ENCODE measurements at regions not wholly inside any gene's neighbourhood (a gene's known extent, or its start where the extent isn't known, plus 50 kb on each side); places are given as distances from the start of the nearest gene placed in this dataset.

DNA sequence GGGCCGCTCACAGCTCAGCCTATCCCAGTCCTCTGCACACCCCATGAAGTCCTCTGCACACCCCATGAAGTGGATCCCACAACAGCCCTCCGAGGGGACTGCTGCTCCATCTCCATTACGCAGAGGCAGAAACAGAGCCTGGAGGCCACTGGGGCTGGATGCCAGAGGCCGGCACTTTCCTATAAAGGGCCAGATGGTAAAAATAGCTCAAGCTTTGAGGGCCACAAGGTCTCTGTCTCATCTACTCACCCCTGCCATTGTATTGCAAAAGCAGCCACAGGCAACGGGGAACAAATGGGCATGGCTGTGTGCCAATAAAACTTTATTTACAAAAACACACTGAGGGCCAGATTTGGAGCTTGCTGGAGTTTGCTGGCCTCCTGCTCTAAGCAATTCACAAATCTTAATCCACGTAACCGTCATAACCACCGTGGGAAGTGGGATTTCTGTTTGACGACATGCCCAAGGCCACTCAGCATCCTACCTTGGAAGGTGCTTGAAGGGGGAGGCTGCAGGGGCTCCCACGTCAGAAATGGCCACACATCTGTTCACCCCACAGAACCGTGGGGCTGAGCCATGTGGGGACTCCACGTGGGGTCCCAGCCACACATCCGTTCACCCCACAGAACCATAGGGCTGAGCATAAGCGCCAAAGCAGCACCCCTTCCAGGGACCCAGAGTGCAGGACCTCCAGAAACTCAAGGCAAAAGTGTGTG is 92.0 kb downstream of the NCOR2 start:
- TF ChIP-seq, protein P1, sequence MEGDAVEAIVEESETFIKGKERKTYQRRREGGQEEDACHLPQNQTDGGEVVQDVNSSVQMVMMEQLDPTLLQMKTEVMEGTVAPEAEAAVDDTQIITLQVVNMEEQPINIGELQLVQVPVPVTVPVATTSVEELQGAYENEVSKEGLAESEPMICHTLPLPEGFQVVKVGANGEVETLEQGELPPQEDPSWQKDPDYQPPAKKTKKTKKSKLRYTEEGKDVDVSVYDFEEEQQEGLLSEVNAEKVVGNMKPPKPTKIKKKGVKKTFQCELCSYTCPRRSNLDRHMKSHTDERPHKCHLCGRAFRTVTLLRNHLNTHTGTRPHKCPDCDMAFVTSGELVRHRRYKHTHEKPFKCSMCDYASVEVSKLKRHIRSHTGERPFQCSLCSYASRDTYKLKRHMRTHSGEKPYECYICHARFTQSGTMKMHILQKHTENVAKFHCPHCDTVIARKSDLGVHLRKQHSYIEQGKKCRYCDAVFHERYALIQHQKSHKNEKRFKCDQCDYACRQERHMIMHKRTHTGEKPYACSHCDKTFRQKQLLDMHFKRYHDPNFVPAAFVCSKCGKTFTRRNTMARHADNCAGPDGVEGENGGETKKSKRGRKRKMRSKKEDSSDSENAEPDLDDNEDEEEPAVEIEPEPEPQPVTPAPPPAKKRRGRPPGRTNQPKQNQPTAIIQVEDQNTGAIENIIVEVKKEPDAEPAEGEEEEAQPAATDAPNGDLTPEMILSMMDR (conservative IDR thresholded peaks at IDR 0.05; ENCODE audit: low read depth, low read length) = no peak
- TF ChIP-seq EZH2 (IDR thresholded peaks at IDR 0.05; ENCODE audit: low read length, unreplicated experiment) (no peak), EZH2phosphoT487 (IDR thresholded peaks at IDR 0.05; ENCODE audit: borderline replicate concordance, low read length) (no peak)

Data from PC-3 (cell line).